SU-DHL-6 (cell line): ENCODE measurements at regions not wholly inside any gene's neighbourhood (a gene's known extent, or its start where the extent isn't known, plus 50 kb on each side); places are given as distances from the start of the nearest gene placed in this dataset.

Experiments
- H2AFZ ChIP-seq: fragments of 200-600 bp; sonication (generic); 2 replicates; pipeline ENCODE4 v1.6.1; 2014; ENCODE audit warnings: low read depth, mild to moderate bottlenecking, moderate library complexity, mixed read lengths, antibody characterized with exemption, low read length; ENCODE audit not compliant: severe bottlenecking
- H3F3A ChIP-seq: fragments of 200-600 bp; shearing (Covaris generic); 2 replicates; pipeline ENCODE4 v1.6.0; 2016; ENCODE audit warnings: antibody characterized with exemption, mild to moderate bottlenecking; ENCODE audit not compliant: insufficient read depth
- H3K27ac ChIP-seq: fragments of 200-600 bp; sonication (generic); 2 replicates; pipeline ENCODE4 v1.5.1; 2016; ENCODE audit warnings: low read depth, mild to moderate bottlenecking, low read length, moderate library complexity, mixed read lengths
- H3K27me3 ChIP-seq: fragments of 200-600 bp; sonication (generic), shearing (Covaris generic); 2 replicates; pipeline ENCODE4 v1.6.0; 2014; ENCODE audit warnings: mild to moderate bottlenecking, low read length
- H3K36me3 ChIP-seq: fragments of 200-600 bp; sonication (generic); 2 replicates; pipeline ENCODE4 v1.6.1; 2014; ENCODE audit warnings: mild to moderate bottlenecking, low read length, mixed read lengths
- H3K4me2 ChIP-seq: fragments of 300-600, 200-600 bp; shearing (Covaris generic), sonication (generic); 2 replicates; pipeline ENCODE4 v1.6.0; 2014; ENCODE audit warnings: low read length, low read depth, mild to moderate bottlenecking; ENCODE audit not compliant: poor library complexity, severe bottlenecking
- H3K4me3 ChIP-seq: fragments of 200-600 bp; sonication (generic); 2 replicates; pipeline ENCODE4 v1.5.1; 2014; ENCODE audit warnings: antibody characterized with exemption, low read length, mild to moderate bottlenecking, mixed read lengths; ENCODE audit not compliant: insufficient read depth, poor library complexity, severe bottlenecking
- H3K79me2 ChIP-seq: fragments of 200-600 bp; sonication (generic); 2 replicates; pipeline ENCODE4 v1.6.1; 2014; ENCODE audit warnings: mild to moderate bottlenecking, low read length, moderate library complexity; ENCODE audit not compliant: insufficient read depth
- H3K9ac ChIP-seq: fragments of 200-600 bp; sonication (generic); 2 replicates; pipeline ENCODE4 v1.7.0; 2014; ENCODE audit warnings: mild to moderate bottlenecking, low read length
- H3K9me2 ChIP-seq: fragments of 200-600 bp; sonication (generic); replicated peaks from 2 replicates; pipeline ENCODE4 v1.6.1; 2014; ENCODE audit warnings: low read length; ENCODE audit not compliant: insufficient read depth
- H3K9me3 ChIP-seq: fragments of 200-600 bp; sonication (generic); 2 replicates; pipeline ENCODE4 v1.6.1; 2014; ENCODE audit warnings: low read length, mixed read lengths; ENCODE audit not compliant: insufficient read depth
- H4K20me1 ChIP-seq: fragments of 200-600 bp; sonication (generic); 2 replicates; pipeline ENCODE4 v1.6.1; 2014; ENCODE audit warnings: low read depth, mild to moderate bottlenecking, antibody characterized with exemption, low read length, moderate library complexity, mixed read lengths
- EZH2phosphoT487 ChIP-seq: fragments of 200-600 bp; sonication (generic), shearing (Covaris generic); conservative IDR thresholded peaks from 2 replicates; pipeline ENCODE4 v1.6.1; 2018; ENCODE audit warnings: mild to moderate bottlenecking, antibody characterized with exemption, low read length, moderate library complexity, mixed read lengths
- TF ChIP-seq, protein P1 (sequence below): fragments of 200-600 bp; sonication (generic); IDR thresholded peaks from one replicate; pipeline ENCODE4 v1.5.1; 2017; ENCODE audit warnings: antibody characterized with exemption, mild to moderate bottlenecking, low read length, moderate library complexity; ENCODE audit not compliant: insufficient read depth, poor library complexity, severe bottlenecking

DNA sequence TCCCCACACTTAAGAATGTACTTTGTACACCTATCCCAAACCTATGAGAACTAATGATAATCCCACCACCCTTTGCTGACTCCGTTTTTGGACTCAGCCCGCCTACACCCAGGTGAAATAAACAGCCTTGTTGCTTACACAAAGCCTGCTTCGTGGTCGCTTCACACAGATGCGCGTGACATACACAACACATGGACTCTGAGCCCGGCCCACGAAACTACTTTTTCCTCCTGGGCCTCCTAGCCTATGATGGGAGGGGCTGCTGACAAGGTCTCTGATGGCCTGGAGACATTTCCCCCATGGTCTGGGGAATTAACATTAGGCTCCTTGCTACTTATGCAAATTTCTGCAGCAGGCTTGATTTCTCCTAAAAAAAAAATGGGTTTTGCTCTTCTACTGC lies 1176.4 kb upstream of the RAG2 start:
- Histone ChIP-seq H3K4me3 (no peak overlapping the region), H3K9ac (no peak overlapping the region)
- TF ChIP-seq, protein P1, sequence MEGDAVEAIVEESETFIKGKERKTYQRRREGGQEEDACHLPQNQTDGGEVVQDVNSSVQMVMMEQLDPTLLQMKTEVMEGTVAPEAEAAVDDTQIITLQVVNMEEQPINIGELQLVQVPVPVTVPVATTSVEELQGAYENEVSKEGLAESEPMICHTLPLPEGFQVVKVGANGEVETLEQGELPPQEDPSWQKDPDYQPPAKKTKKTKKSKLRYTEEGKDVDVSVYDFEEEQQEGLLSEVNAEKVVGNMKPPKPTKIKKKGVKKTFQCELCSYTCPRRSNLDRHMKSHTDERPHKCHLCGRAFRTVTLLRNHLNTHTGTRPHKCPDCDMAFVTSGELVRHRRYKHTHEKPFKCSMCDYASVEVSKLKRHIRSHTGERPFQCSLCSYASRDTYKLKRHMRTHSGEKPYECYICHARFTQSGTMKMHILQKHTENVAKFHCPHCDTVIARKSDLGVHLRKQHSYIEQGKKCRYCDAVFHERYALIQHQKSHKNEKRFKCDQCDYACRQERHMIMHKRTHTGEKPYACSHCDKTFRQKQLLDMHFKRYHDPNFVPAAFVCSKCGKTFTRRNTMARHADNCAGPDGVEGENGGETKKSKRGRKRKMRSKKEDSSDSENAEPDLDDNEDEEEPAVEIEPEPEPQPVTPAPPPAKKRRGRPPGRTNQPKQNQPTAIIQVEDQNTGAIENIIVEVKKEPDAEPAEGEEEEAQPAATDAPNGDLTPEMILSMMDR: no peak
- TF ChIP-seq EZH2phosphoT487: no peak

DNA sequence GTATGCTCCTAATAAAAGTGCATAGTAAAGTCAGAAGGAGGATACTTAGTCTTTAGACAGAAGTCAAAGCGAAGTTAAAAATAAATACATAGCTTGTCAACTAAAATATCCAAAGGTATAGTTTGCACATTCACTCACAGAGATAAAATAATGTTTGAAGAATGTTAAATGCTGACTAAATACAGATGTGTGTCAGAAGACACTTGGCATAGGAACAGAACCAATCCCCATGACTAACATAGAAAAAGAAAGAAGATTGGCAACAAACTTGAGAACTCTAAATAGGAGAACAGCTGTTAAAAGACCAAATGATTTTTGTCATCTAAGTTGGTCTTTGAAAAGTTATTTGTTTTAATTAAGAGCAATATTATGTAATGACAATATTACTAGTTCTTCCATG lies 1172.1 kb upstream of the RAG2 start:
- no peak overlapping the region for H3K4me2 ChIP-seq
- H3K27ac ChIP-seq: no peak overlapping the region
- no peaks in the 10 kb centered on the region for H4K20me1 ChIP-seq
- no peaks in the 10 kb centered on the region for H3K79me2 ChIP-seq
- H3K9me3 ChIP-seq: no peaks in the 10 kb centered on the region
- no peak overlapping the region for H2AFZ ChIP-seq
- no peaks in the 10 kb centered on the region for H3K36me3 ChIP-seq
- no peaks in the 10 kb centered on the region for H3F3A ChIP-seq
- H3K9ac ChIP-seq: no peak overlapping the region
- H3K4me3 ChIP-seq: no peak overlapping the region
- H3K27me3 ChIP-seq: no peaks in the 10 kb centered on the region
- H3K9me2 ChIP-seq: no peaks in the 10 kb centered on the region
- TF ChIP-seq, protein P1: no peak
- no peak for TF ChIP-seq EZH2phosphoT487

More for the DNA sequence above, 1176.4 kb upstream of the RAG2 start:
- Histone ChIP-seq H3K27ac (no peak overlapping the region), H3F3A (no peaks in the 10 kb centered on the region), H3K79me2 (no peaks in the 10 kb centered on the region), H3K9me3 (peaks cover 4% of the 10 kb centered on the region; the same call in 1 of the 2 replicates), H4K20me1 (no peaks in the 10 kb centered on the region), H2AFZ (no peak overlapping the region), H3K27me3 (no peaks in the 10 kb centered on the region), H3K9me2 (no peaks in the 10 kb centered on the region), H3K36me3 (no peaks in the 10 kb centered on the region), H3K4me2 (no peak overlapping the region)

DNA sequence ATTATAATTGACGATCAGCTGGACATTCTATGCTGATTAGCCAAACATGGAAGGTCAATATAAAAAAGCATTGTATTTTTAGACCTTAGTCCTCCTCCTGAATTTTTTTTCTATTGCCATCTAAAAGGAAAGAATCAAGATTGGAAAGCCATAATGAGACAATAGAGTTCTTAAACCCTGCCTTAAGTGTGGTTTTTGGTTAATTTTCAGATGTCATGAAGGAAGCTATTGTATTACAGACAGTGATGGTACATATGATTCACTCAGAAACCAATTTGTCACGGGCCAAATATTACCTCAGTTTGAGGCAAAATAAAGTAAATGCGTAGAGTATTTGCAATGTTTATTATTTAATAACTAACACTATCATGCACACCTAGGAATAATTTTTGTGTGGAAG lies 1164.0 kb upstream of the RAG2 start:
- Histone ChIP-seq H3F3A (no peaks in the 10 kb centered on the region), H3K9ac (no peak overlapping the region), H3K9me3 (no peaks in the 10 kb centered on the region), H3K4me2 (no peak overlapping the region), H3K9me2 (no peaks in the 10 kb centered on the region), H3K4me3 (no peak overlapping the region), H4K20me1 (no peaks in the 10 kb centered on the region), H3K27me3 (no peaks in the 10 kb centered on the region), H3K79me2 (no peaks in the 10 kb centered on the region), H3K27ac (no peak overlapping the region), H3K36me3 (no peaks in the 10 kb centered on the region), H2AFZ (no peak overlapping the region)
- TF ChIP-seq, protein P1: no peak
- no peak for TF ChIP-seq EZH2phosphoT487
